CD4-positive, alpha-beta T cell treated with Interleukin-4 for 4 hours (primary cell): ENCODE measurements at regions not wholly inside any gene's neighbourhood (a gene's known extent, or its start where the extent isn't known, plus 50 kb on each side); places are given as distances from the start of the nearest gene placed in this dataset.

Source experiments
- DNase-seq: peaks from one replicate; pipeline ENCODE4 v3.0.0-alpha.2; 2020

GRCh38 chrX:13099121-13099520 is 54.7 kb upstream of the FAM9C start:
- DNase-seq: no peak

GRCh38 chrX:13096728-13097127 is 52.3 kb upstream of the FAM9C start:
- no peak for DNase-seq

GRCh38 chrX:13094828-13095341 is 50.5 kb upstream of the FAM9C start:
- DNase-seq: no peak

GRCh38 chrX:13094374-13094773 is 50.0 kb upstream of the FAM9C start:
- no peak for DNase-seq
